ENCODE measurements at regions not wholly inside any gene's neighbourhood (a gene's known extent, or its start where the extent isn't known, plus 50 kb on each side); places are given as distances from the start of the nearest gene placed in this dataset.
"Not testable (repeated sequence)": the region's sequence is repeated elsewhere in the genome, so short reads cannot be mapped to it uniquely, and the experiment has no call there.

DNA sequence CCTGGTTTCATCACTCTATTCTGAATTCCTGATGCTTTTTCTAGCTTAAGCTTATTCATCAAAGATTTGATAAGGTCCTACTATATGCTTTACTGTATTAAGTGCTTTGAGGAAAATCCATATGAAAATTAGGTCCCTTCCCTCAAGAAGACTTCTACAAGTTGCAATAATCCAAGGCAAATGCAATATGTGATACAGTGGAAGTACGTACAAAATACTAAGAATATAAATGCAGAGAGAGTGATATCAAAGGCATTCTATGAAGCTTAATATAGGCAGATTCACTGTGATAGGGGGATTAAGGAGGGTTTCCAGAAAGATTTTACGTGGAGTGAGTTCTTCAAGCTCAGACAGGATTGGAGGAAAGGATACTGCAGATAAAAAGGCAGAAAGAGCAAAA, 142.1 kb downstream of the C6orf118 start:
- DNase-seq: no peak

DNA sequence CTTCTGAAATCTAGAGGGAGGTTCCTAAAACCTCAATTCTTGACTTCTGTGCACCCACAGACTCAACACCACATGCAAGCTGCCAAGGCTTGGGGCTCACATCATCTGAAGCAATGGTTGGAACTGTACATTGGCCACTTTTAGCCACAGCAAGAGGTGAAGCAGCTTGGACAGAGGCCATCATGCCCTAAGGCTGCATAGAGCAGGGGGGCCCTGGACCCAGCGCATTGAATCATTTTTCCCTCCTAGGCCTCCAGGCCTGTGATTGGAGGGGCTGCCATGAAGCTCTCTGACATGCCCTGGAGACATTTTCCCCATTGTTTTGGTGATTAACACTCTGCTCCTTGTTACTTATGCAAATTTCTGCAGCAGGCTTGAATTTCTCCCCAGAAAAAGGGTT, 145.9 kb downstream of the C6orf118 start:
- DNase-seq: no peak

DNA sequence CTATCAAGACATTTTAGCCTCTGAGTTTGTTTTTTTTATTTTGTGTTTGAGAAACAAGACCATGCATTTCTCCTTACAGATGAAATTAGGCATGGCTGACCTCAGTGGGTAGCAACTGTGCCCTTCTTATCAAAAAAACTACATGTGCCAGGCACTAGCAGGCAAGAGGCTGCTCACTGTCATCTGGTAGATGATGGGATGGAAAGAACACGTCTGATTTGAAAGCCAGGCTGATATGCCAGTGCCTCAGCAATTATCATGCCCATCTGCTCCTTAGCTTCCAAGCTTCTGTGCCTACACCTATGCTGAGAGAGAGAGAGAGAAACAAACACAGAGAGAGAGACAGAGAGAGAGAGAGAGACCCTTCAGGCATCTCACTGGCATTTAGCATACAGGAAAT, 149.9 kb downstream of the C6orf118 start:
- DNase-seq: no peak

DNA sequence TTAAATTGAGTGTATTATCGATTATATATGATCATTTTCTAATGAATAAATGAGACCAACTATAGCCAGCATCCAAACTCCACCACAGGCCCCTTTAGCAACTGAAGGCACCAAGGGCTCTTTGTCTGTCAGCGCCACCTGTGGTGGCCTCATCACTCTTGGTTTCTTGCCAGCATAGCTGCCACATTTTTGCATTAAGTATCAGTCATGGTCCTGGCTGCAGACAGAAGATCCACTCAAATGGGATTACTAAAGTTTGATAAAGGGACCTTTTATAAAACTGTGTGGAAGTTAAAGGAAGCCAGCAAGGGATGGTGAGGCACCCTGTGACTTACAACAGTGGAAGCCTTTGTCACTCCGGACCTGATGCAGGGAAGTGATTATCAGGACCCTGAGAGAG, 162.9 kb downstream of the C6orf118 start:
- DNase-seq: peak; percentile 31

DNA sequence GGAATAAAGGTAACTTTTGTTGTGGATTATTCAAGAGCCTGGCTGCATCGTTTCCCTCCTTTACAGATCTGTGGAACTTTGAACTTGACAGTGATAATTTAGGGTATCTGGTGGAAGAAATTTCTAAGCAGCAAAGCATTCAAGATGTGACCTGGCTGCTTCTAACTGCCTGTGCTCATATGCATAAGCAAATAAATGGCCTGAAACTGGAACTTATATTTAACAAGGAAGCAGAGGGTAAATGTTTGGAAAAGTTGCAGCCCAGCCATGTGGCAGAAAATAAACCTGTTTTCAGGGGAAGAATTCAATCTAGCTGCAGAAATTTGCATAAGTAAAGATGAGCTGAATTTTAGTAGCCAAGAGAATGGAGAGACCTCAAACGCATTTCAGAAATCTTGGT, 173.5 kb downstream of the C6orf118 start:
- DNase-seq: no peak

DNA sequence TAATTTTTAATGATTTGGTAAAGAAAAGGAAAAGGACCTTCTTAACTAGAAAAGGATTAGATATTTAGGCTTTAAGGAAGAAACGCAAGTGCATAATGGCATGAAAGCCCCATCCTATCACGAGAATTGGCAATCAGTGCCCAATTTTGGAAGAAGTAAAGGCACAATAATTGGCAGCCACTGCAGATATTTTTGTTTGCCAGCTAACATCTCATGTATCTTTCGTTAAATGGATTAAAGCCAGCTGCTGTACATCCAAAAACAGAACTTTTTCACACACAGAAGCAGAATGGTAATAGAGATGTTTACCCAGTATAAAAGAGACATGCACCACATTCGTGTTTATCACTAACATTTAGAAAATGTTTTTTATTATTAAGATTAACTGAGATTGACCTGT, 180.3 kb downstream of the C6orf118 start:
- DNase-seq: no peak

DNA sequence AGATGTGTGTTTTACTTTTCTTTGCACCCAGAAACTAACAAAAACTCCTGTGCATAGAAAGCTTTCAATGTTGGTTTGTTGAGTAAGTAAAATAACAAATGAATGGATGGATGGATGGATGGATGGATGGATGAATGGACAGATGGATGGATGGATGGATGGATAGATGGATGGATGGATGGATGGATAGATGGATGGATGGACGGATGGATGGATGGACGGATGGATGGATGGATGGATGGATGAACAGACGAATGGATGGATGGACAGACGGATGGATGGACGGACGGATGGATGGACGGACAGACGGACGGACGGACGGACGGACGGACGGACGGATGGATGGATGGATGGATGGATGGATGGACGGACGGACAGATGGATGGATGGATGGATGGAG, 181.7 kb downstream of the C6orf118 start:
- not testable (repeated sequence) for DNase-seq

DNA sequence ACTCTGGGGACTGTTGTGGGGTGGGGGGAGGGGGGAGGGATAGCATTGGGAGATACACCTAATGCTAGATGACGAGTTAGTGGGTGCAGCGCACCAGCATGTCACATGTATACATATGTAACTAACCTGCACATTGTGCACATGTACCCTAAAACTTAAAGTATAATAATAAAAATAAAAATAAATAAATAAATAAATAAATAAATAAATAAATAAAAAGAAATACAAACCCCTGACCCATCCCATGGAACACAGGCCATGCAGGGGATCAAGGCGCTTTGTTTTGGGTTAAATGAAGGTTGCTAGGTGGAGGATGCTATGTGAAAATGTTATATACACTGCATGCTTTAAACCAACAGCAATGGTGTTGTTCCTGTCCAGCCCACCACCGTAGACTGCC, 184.7 kb downstream of the C6orf118 start:
- not testable (repeated sequence) for DNase-seq

DNA sequence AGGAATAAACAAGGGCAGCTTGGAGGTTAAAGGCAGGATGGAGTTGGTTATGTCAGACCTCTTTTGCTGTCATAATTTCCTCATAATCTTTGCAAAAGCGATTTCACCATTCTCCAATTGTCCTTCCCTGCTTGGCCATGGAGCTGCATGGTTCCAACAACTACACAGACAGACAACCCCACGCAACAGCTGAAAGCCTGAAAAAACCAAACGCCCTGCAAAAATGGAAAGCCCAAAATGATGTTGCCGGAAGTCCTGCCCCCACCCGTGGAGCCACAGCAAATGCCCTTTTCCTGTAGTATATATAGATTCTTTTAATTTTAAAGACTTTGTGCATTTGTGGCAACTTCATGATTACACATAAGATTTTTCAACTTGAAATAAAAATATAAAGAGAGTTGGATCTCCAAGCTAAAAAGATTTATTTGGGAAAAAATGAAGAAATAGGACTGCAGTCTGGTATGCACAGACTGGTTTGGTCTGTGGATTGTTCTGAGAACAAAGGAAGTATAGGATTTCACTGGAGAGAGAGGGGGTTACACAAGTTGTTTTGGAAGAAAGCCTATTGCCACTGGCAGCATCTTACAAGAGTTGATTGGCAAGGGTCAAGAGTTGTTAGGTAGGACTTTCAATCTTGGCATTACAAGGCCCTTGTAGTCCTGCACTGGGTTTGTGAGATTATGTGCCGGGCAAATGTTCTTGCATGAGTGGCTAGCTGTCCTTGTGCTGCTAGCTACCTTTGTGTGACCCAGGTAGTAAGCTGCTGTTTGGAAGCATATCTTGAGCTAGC, 190.0 kb downstream of the C6orf118 start:
- no peak for DNase-seq

DNA sequence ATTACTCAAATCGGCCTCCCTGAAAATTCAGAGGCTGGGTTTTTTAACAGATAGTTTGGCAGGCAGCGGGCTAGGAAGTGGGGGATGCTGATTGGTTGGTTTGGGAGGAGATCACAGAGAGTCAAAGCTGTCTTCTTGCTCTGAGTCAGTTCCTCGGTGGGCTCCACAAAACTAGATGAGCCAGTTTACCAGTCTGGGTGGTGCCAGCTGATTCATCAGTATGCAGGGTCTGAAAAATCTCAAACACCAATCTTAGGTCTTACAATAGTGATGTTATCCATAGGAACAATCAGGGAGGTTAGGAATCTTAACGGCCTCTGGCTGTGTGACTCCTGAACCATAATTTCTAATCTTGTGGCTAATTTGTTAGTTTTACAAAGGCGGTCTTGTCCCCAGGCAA, 190.7 kb downstream of the C6orf118 start:
- no peak for DNase-seq

DNA sequence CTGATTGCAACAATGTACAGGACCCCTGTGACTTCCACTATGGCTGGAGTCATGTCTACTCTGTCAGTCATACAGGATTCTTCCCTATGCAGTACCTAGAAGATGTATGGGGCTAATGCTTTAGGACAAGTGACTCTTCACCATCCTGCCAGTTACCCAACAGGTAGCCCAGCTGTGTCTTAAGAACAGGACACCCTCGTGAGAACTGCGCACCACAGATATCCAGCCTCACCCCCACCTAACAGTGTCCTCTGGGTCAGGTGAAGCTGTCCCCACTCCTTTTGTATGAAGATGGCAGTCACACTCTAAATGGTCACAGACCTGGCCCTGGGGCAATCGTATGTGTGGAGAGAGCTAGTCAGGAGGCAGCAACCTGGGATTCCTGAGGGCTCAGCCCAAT, 191.6 kb downstream of the C6orf118 start:
- no peak for DNase-seq

DNA sequence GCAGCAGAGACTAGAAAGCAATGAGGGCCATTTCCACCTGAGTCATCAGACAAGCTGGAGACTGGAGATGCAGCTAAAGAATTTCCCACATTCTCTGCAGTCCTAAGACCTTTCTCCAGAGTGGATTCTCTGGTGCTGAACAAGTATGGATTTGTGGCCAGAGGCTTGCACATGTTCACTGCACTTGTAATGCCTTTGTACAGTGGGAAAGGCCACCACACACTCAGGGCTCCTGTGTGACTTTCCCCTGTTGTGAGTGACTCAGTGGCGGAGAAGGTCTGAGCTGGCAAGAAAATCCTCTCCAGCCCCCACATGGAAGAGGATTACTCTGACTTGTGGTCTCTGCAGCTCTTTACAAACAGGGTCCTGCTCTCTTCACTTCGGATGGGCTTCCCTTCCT, 192.3 kb downstream of the C6orf118 start:
- DNase-seq: no peak

DNA sequence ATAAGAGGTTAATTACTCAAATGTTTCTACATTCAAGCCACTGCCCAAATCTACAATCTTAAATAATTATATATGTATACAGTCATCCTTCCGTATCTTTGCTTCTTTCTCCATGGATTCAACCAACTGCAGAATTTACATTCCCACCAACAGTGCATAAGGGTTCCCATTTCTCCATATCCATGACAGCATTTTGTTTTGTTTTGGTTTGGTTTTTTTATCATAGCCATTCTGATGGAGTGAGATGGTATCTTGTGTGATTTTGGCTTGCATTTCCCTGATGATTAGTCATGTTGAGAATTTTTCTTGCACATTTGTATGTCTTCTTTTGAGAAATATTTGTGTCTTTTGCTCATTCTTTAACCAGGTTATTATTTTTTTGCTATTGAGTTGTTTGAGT, 198.5 kb downstream of the C6orf118 start:
- no peak for DNase-seq

DNA sequence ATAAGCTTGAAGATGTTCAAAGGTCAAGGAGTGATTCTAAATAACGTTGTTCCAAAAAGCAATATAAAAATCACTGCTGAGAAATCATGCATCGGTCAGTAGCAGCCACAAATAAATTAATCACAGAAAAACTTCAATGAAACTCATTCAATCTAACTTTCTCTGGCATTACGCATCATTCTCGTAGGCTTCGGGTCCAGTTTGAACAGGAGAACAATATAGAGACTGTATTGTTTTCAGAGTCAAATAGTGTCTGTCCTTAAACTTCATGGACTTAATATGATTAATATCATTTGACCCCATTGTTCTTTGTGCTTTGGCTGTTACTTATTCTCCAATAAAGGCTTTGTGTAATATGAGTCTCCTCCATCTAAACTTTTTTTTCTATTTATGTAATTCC, 200.4 kb downstream of the C6orf118 start:
- no peak for DNase-seq

DNA sequence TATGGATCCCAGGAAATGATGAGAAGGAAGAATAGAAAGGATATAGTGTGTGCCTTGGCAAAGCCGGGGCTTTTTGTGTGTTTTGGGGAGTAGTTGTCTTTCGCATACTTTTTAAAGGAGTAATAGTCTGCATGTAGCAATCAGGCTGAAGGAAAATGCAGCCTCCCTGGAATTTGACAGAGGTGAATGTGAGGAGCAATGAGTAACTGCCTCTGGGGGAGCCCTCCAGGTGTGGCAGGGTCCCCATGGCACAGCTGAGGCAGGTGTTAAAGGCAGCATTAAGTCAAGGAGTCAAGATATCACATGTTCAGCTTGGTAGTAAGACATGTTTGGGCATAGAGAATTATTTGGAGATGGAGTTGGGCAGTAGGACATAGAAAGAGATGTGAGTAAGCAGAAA, 203.1 kb downstream of the C6orf118 start:
- no peak for DNase-seq

DNA sequence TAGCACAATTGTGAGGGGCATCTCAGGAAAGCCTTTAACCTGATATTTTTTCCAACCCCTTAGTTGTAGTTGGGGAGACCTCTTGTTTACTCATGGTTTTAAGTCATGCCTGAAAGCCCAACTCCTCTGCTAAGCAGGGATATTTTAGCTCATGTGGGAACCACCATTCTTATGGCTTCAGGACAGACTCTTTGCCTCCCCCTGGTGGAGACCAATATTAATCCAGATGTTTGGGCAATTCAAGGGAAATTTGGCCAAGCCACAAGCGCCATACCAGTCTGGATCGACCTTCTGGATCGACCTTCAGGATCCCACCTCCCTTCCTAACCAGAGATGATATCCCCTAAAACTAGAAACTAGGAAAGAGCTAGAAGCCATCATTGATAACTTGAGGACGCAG, 211.2 kb downstream of the C6orf118 start:
- DNase-seq: no peak

DNA sequence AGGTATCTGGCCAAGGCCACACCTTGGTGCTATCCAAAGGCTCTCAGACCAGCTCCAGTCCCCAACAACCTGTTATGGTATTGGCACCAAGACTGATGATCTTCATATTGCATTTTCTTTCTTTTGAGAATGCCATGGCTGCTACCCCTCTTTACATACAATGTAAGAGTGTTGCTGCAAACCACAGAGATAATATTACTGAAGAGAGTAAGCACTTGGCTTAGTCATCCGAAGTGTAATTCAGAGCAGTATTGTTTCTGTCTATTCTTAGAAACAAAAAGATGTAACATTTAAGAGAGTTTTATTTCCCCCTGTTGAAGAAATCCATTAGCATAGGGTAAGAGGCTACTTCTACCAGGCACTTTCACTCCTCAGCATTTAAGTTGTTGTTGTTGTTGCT, 212.5 kb downstream of the C6orf118 start:
- DNase-seq: no peak

DNA sequence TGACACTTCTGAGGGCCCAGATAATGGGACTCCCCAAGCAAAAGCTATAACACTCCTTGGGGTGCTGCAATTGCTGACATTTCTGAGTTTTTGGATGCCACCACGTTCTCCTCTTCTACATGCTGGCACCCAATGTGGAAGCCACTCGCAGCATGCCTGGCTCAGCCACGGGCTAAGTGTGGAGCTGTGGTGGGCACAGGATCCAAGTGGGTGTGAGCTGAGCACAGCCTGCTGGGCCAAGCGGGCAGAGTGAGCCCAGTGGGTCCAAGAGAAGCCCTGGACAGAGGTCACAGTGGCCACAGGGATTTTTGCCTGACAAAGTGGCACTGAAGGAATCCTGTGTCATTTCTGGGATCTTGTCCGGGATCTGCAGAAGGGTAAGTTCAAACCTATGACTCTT, 213.2 kb downstream of the C6orf118 start:
- no peak for DNase-seq

DNA sequence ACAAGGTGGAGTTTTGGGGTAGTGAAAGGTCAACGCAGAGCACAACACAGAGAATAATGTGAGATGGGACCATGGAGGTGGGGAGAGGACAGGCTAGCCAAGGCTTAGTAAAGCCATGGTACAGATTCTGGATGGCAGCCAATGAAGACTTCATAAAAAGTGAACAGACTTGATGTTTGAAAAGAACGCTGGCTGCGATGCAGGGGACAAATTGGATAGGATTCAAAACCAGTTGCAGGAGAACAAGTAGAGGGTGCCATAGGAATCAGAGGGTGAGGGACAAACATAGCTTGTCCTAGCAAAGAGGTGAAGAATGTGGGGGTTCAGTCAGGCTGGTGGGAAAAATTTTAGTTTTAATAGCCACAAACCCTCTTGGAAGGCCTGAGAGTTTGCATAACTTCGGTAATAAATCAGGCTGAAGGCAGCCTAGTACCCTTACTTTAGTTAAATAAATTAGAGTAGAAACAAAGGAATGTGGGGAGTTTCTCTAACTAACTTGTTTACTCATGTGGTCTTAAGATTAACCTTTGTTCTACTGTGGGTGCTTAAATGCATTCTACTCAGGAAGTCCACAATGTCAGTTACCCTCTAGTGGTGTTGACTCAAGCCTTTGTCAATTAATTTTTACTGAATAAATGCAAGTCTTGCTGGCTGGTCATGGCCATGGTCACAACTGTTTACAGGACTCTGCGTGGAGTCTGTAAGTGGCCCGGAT, 216.4 kb downstream of the C6orf118 start:
- no peak for DNase-seq

DNA sequence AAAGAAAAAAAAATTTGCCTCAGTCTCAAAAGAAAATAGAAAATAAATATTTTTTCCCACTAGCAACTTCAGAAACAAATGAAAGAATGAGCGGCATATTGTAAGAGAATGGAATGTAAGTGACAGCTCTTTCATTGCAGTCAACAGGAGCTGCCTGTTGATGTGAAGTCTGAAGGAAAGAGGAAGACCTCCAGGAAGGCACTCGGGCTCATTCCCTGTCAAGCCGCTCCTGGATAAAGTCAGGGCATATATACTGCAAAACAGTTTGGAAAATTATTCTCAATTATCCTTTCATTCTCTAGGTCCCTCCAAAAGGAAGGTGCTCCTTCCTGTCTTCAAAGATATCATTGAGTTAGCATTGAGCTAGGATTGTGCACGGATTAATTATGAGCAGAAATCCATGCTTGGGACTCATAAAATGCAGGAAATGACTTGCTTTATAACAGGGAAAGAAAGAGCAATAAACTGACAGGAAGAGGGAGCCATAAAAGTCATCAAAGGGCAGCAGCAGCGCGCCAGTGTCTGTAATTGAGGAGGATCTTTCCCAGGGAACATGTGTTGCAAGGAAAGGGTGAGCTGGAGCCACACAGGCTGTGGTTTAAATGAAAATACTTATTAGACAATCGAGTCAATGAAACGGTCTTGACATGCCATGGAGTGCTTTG, 218.2 kb downstream of the C6orf118 start:
- DNase-seq: no peak

DNA sequence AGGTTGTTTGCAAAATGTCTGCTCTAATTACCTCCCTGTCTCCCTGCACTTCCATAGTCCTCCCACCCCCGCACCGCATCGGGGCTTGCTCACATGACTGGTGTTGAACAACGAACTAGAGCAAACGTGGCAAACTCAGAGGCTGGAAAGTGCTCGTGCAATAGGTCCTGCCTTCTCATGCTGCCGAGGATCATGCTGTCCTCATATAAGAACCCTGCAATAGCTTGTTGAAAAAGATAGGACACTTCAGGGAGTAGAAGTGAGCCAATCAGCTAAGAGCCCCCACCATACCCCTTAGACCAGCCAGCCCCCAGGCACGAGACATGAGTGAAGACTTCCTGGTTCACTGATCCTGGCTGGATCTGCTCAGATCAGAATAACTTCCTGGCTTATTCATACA, 219.2 kb downstream of the C6orf118 start:
- DNase-seq: no peak

DNA sequence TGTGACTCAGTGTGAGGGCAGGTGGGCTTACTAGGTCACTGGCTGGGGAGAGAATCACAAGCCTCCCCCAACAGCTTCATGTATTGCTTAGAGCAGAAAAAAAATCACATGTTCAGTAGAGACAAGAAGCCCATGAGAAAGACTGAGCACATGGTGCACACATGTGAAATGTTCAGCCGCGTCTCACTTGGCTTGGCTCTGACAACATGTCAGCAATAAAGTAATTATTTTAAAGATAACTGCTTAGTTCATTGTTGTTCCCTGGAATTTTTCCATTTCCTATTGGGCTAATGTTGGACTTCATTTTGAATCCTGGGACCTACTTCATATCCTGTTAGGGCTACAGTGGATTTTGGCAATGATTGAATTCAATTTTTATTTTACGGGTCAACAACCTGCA, 222.6 kb downstream of the C6orf118 start:
- no peak for DNase-seq

DNA sequence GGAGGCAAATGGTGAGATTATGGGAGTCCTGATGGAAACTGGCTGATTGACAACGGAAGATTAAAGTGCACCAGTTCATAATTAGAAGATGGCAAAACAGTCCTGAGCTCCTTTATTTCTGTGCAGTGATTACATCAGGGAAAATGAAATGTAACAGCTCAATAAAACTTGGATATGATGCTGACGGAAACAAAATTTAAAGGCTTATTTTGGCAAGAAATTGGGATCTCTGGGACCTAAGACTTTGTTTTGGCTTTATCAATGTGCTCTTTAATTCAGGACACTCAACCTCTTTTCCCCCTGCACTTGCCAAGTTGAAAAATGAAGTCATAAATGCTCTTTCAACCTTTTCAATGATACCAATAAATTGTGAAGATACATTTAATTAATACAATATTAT, 226.8 kb downstream of the C6orf118 start:
- DNase-seq: no peak

DNA sequence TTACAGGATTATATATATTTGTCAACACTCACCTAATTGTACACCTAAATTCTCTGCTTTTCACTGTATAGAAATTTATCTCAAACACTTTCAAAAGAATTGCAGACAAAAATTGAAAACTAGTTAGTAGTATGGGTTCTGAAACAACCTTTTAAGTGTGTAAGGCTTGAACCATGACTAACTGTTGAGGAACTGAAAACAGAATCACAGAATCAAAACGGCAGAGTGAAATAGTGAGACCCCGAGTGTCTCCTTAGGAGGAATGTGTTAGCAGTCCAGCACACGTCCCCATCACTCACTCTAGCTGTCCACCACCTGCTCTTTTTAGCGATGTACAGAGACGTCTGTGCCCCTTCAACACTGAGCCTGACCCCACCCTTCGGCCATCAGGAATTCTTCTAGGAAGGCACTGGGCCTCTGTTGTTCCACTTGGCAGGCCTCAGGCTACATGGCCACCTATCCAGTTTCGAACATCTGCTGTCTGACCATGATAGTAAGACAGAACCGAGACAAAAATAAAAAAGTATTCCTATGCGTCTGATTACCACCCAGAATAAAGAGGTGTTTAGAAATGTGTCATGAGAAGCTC, 227.4 kb downstream of the C6orf118 start:
- DNase-seq: peak; percentile 59

All from right hindlimb (tissue), 1 donor.